Neural progenitor cell (in vitro differentiated cells): ENCODE measurements at regions not wholly inside any gene's neighbourhood (a gene's known extent, or its start where the extent isn't known, plus 50 kb on each side); places are given as distances from the start of the nearest gene placed in this dataset.

Experiments
- DNase-seq: peaks from one replicate; pipeline ENCODE4 v3.0.0-alpha.2; 2016; ENCODE audit warnings: low spot score
- H2AFZ ChIP-seq: fragments of 200-600 bp; sonication (generic); replicated peaks from 2 replicates; pipeline ENCODE4 v1.6.1; 2016; ENCODE audit warnings: antibody characterized with exemption
- H3F3A ChIP-seq: fragments of 200-600 bp; sonication (generic); 2 replicates; pipeline ENCODE4 v1.6.1; 2016; ENCODE audit warnings: antibody characterized with exemption, low read depth
- H3K27ac ChIP-seq: fragments of 200-600 bp; sonication (generic); 2 replicates; pipeline ENCODE4 v1.5.1; 2016; ENCODE audit warnings: mild to moderate bottlenecking
- H3K27me3 ChIP-seq: fragments of 200-600 bp; sonication (generic); 2 replicates; pipeline ENCODE4 v1.6.1; 2016; ENCODE audit warnings: mild to moderate bottlenecking, moderate library complexity
- H3K36me3 ChIP-seq: fragments of 200-600 bp; sonication (generic); 2 replicates; pipeline ENCODE4 v1.5.1; 2016
- H3K4me1 ChIP-seq: fragments of 200-600 bp; sonication (generic); 2 replicates; pipeline ENCODE4 v1.6.1; 2016; ENCODE audit warnings: mixed run types
- H3K4me2 ChIP-seq: fragments of 200-600 bp; sonication (generic); 2 replicates; pipeline ENCODE4 v1.6.1; 2016
- H3K4me3 ChIP-seq: fragments of 200-600 bp; sonication (generic); 2 replicates; pipeline ENCODE4 v1.5.1; 2016
- H3K79me2 ChIP-seq: fragments of 200-600 bp; sonication (generic); 2 replicates; pipeline ENCODE4 v1.6.1; 2016; ENCODE audit warnings: low read depth
- H3K9ac ChIP-seq: fragments of 200-600 bp; sonication (generic); 2 replicates; pipeline ENCODE4 v1.6.1; 2016
- H3K9me3 ChIP-seq: fragments of 200-600 bp; sonication (generic); 2 replicates; pipeline ENCODE4 v1.5.1; 2016; ENCODE audit warnings: low read depth
- H4K20me1 ChIP-seq: fragments of 200-600 bp; sonication (generic); 2 replicates; pipeline ENCODE4 v1.6.1; 2016; ENCODE audit warnings: low read depth
- H3K27ac Mint-ChIP-seq: 3 replicates; pipeline ENCODE4 v1.8.0; 2021; ENCODE audit warnings: mixed read lengths
- H3K27me3 Mint-ChIP-seq: 2 replicates; pipeline ENCODE4 v1.8.0; 2022; ENCODE audit warnings: low read depth, mild to moderate bottlenecking, inconsistent platforms, moderate library complexity, mixed read lengths; ENCODE audit not compliant: insufficient read depth
- H3K36me3 Mint-ChIP-seq: 3 replicates; pipeline ENCODE4 v1.8.0; 2021; ENCODE audit warnings: mixed read lengths
- H3K4me1 Mint-ChIP-seq: 3 replicates; pipeline ENCODE4 v1.8.0; 2021; ENCODE audit warnings: mixed read lengths
- H3K4me3 Mint-ChIP-seq: 3 replicates; pipeline ENCODE4 v1.8.0; 2021; ENCODE audit warnings: mild to moderate bottlenecking, moderate library complexity, mixed read lengths
- H3K9me3 Mint-ChIP-seq: 3 replicates; pipeline ENCODE4 v1.8.0; 2020; ENCODE audit warnings: mixed read lengths
- EZH2 ChIP-seq: fragments of 200-600 bp; sonication (generic); IDR thresholded peaks from 2 replicates; pipeline ENCODE4 v1.6.1; 2017; ENCODE audit warnings: antibody characterized with exemption, mild to moderate bottlenecking, moderate library complexity
- EZH2phosphoT487 ChIP-seq: fragments of 200-600 bp; sonication (generic); IDR thresholded peaks from 2 replicates; pipeline ENCODE4 v1.6.1; 2017; ENCODE audit warnings: antibody characterized with exemption
- TF ChIP-seq, protein P1 (sequence below): fragments of 200-600 bp; sonication (generic); IDR thresholded peaks from 2 replicates; pipeline ENCODE4 v1.5.1; 2017; ENCODE audit warnings: antibody characterized with exemption, mild to moderate bottlenecking

DNA sequence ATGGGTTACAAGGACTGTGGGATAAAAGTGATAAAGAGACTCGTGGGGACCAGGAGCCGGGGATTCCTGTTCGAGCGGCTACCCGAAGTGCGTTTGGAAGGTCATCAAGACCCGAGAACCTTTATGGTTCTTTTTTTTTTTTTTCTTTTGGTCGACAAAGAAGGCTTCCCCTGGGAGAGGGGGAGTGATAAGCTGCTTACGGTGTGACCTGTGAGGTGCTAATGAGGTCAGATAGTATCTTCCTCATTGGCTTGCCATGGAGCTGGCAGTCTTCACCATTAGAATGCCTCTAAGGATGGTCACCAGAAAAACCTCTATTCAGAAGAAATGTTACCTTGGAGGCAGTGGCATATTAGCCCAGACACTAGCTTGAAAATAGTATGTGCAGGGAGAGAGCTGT lies 92.3 kb upstream of the STEAP4 start:
- no peak overlapping the region for H3K9ac ChIP-seq
- Mint-ChIP-seq H3K4me1 (no peaks in the 10 kb centered on the region), H3K4me3 (no peak overlapping the region), H3K27me3 (no peaks in the 10 kb centered on the region), H3K27ac (no peak overlapping the region), H3K9me3 (no peaks in the 10 kb centered on the region), H3K36me3 (no peaks in the 10 kb centered on the region)
- peak; percentile 7 for DNase-seq
- no peak overlapping the region for H3K4me3 ChIP-seq
- H3F3A ChIP-seq: peaks cover 7% of the 10 kb centered on the region
- H3K36me3 ChIP-seq: no peaks in the 10 kb centered on the region
- H3K9me3 ChIP-seq: no peaks in the 10 kb centered on the region
- H3K4me1 ChIP-seq: no peaks in the 10 kb centered on the region
- H3K27ac ChIP-seq: no peak overlapping the region
- TF ChIP-seq, protein P1, sequence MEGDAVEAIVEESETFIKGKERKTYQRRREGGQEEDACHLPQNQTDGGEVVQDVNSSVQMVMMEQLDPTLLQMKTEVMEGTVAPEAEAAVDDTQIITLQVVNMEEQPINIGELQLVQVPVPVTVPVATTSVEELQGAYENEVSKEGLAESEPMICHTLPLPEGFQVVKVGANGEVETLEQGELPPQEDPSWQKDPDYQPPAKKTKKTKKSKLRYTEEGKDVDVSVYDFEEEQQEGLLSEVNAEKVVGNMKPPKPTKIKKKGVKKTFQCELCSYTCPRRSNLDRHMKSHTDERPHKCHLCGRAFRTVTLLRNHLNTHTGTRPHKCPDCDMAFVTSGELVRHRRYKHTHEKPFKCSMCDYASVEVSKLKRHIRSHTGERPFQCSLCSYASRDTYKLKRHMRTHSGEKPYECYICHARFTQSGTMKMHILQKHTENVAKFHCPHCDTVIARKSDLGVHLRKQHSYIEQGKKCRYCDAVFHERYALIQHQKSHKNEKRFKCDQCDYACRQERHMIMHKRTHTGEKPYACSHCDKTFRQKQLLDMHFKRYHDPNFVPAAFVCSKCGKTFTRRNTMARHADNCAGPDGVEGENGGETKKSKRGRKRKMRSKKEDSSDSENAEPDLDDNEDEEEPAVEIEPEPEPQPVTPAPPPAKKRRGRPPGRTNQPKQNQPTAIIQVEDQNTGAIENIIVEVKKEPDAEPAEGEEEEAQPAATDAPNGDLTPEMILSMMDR: no peak
- TF ChIP-seq EZH2 (no peak), EZH2phosphoT487 (no peak)
- H3K4me2 ChIP-seq: no peak overlapping the region
- no peaks in the 10 kb centered on the region for H3K79me2 ChIP-seq
- H3K27me3 ChIP-seq: no peaks in the 10 kb centered on the region
- no peak overlapping the region for H2AFZ ChIP-seq
- no peaks in the 10 kb centered on the region for H4K20me1 ChIP-seq

DNA sequence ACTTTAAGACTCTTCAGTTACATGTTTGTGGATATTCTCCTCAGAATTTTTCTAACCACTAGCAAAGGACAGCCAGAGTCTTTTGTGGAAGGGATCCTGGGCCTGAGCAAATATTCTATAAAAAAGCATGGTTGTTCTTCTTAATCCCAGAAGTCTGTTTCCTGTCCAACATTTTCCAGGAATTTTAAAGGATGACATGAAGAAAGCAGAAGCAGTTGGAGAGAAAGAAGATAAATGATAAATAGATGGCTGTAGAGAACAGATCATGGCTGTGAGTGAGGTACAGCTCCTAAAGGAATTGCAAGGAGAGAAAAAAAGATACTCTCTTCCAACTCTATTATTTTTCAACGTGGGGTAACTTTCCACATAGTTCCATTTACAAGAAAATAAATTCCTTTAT lies 91.8 kb upstream of the STEAP4 start:
- DNase-seq: no peak
- H3K27ac ChIP-seq: no peak overlapping the region
- H3K4me1 Mint-ChIP-seq: no peaks in the 10 kb centered on the region
- H3K79me2 ChIP-seq: no peaks in the 10 kb centered on the region
- no peaks in the 10 kb centered on the region for H3K27me3 ChIP-seq
- H3K9me3 Mint-ChIP-seq: no peaks in the 10 kb centered on the region
- H3K36me3 Mint-ChIP-seq: no peaks in the 10 kb centered on the region
- no peaks in the 10 kb centered on the region for H3K27me3 Mint-ChIP-seq
- no peaks in the 10 kb centered on the region for H4K20me1 ChIP-seq
- peaks cover 7% of the 10 kb centered on the region for H3F3A ChIP-seq
- no peak overlapping the region for H2AFZ ChIP-seq
- no peaks in the 10 kb centered on the region for H3K36me3 ChIP-seq
- H3K9ac ChIP-seq: no peak overlapping the region
- H3K4me3 Mint-ChIP-seq: no peak overlapping the region
- no peaks in the 10 kb centered on the region for H3K4me1 ChIP-seq
- H3K4me2 ChIP-seq: no peak overlapping the region
- no peak overlapping the region for H3K27ac Mint-ChIP-seq
- no peak overlapping the region for H3K4me3 ChIP-seq
- no peaks in the 10 kb centered on the region for H3K9me3 ChIP-seq
- no peak for TF ChIP-seq EZH2phosphoT487
- no peak for TF ChIP-seq EZH2
- TF ChIP-seq, protein P1: no peak

DNA sequence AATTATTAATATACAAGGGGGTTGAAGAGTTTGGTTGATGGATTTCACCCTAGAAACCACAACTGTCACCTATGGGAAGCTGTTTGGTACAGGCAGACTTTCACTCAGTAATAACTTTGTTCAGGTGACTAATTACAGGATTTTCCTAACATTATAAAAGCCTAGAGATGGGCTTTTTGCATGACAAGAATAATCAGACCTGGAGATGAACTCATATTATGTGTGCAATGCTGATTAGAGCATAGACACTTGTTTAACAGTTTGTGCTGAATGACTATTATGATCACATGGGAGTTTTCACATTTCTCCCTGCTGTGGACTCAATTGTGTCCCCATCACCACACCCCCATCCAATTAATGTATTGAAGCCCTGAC lies 90.2 kb upstream of the STEAP4 start:
- H3K4me1 Mint-ChIP-seq: no peaks in the 10 kb centered on the region
- Histone ChIP-seq H3K4me3 (no peak overlapping the region), H2AFZ (no peak overlapping the region), H3K4me1 (no peaks in the 10 kb centered on the region), H3K4me2 (no peak overlapping the region), H3K9ac (no peak overlapping the region), H3K9me3 (no peaks in the 10 kb centered on the region), H4K20me1 (no peaks in the 10 kb centered on the region), H3K27me3 (no peaks in the 10 kb centered on the region), H3K27ac (no peak overlapping the region), H3F3A (no peaks in the 10 kb centered on the region), H3K36me3 (no peaks in the 10 kb centered on the region), H3K79me2 (no peaks in the 10 kb centered on the region)
- H3K36me3 Mint-ChIP-seq: no peaks in the 10 kb centered on the region
- no peak for TF ChIP-seq EZH2
- TF ChIP-seq EZH2phosphoT487: no peak
- TF ChIP-seq, protein P1: no peak
- H3K4me3 Mint-ChIP-seq: no peak overlapping the region
- DNase-seq: no peak
- no peaks in the 10 kb centered on the region for H3K9me3 Mint-ChIP-seq
- no peak overlapping the region for H3K27ac Mint-ChIP-seq
- H3K27me3 Mint-ChIP-seq: no peaks in the 10 kb centered on the region
